GM12892 (cell line): ENCODE measurements at regions not wholly inside any gene's neighbourhood (a gene's known extent, or its start where the extent isn't known, plus 50 kb on each side); places are given as distances from the start of the nearest gene placed in this dataset.

ENCODE experiments used
- POLR2A ChIP-seq: IDR thresholded peaks from 2 replicates; pipeline ENCODE4 v1.6.1; 2011; ENCODE audit warnings: low read depth, low read length, control low read depth
- POLR2AphosphoS5 ChIP-seq: IDR thresholded peaks from 2 replicates; pipeline ENCODE4 v1.6.1; 2011; ENCODE audit warnings: low read depth, low read length, control low read depth

GRCh38 chr9:84169240-84169639 is 171.3 kb downstream of the SLC28A3 start:
- TF ChIP-seq POLR2A (no peak), POLR2AphosphoS5 (no peak)
